HepG2 (cell line): ENCODE measurements at regions not wholly inside any gene's neighbourhood (a gene's known extent, or its start where the extent isn't known, plus 50 kb on each side); places are given as distances from the start of the nearest gene placed in this dataset.
A peak's percentile ranks its signal among the peaks of the same experiment; 100 is the strongest.

Experiments
- ATAC-seq: fragments of 200-7000 bp; cut with Tn5 transposase; 3 replicates; pipeline ENCODE4 v1.9.1; 2020; ENCODE audit warnings: mild to moderate bottlenecking, moderate library complexity
- BruUV-seq: library from RNA; stranded (reverse); fragments of 400-500 nt; replicated peaks from 2 replicates; lab custom pipeline; 2021; lab: Mats Ljungman, UMichigan
- CTCF ChIA-PET: fragments of 300-600 bp; formaldehyde crosslinking; extraction: SDS; loops from one replicate; lab custom pipeline; 2021; ENCODE audit warnings: low total read pairs, inconsistent platforms, low intra/inter-chr PET ratio; lab: Yijun Ruan, JAX
- POLR2A ChIA-PET: fragments of 350-600 bp; sonication (Branson Sonifier 250); formaldehyde crosslinking; loops from one replicate; lab custom pipeline; 2020; ENCODE audit warnings: antibody characterized with exemption, inconsistent platforms; lab: Yijun Ruan, JAX
- DNase-seq: peaks from one replicate; pipeline ENCODE4 v3.0.0-alpha.2; 2015; ENCODE audit warnings: low spot score
- FAIRE-seq: peaks from 3 replicates; lab custom pipeline; 2011; peaks lifted over from hg19 to GRCh38; lab: Jason Lieb, UNC
- H2AFZ ChIP-seq: one replicate; pipeline ENCODE4 v1.6.1; 2011; ENCODE audit warnings: low read length, inconsistent platforms
- H3K27ac ChIP-seq: fragments of 300-600 bp; 3 replicates; pipeline ENCODE4 v1.8.0; 2011; ENCODE audit warnings: mixed run types, mild to moderate bottlenecking, mixed read lengths, low read length, inconsistent platforms; ENCODE audit not compliant: insufficient read depth; ENCODE audit errors: extremely low read length
- H3K27me3 ChIP-seq, 2 experiments: fragments of 200-600 bp in 1 of 2; 2 replicates in 1 of 2; 3 replicates in 1 of 2; pipeline versions ENCODE4 v1.6.0 to v1.8.0; 2011; ENCODE audit warnings: low read length in 2 of 2, mild to moderate bottlenecking in 2 of 2, moderate library complexity in 2 of 2, inconsistent platforms in 1 of 2; ENCODE audit not compliant: insufficient read depth in 2 of 2, control insufficient read depth in 1 of 2
- H3K36me3 ChIP-seq, 2 experiments: fragments of 200-600 bp in 1 of 2; replicated peaks in 1 of 2; 2 replicates in 1 of 2; 3 replicates in 1 of 2; pipeline versions ENCODE4 v1.5.1 to v1.8.0; 2011; ENCODE audit warnings: low read length in 2 of 2, inconsistent platforms in 1 of 2; ENCODE audit not compliant: insufficient read depth in 2 of 2, control insufficient read depth in 1 of 2
- H3K4me1 ChIP-seq: 2 replicates; pipeline ENCODE4 v1.5.1; 2012; ENCODE audit warnings: low read length, inconsistent platforms; ENCODE audit not compliant: insufficient read depth
- H3K4me2 ChIP-seq: 2 replicates; pipeline ENCODE4 v1.6.0; 2011; ENCODE audit warnings: low read depth, low read length, inconsistent platforms
- H3K4me3 ChIP-seq, 3 experiments: fragments of 200-600 bp in 1 of 3; sonication (generic), shearing (Covaris generic) in 1 of 3; replicated peaks in 1 of 3; 2 replicates each; pipeline ENCODE4 v1.5.1; 2011 to 2016; ENCODE audit warnings: low read length in 3 of 3, inconsistent platforms in 2 of 3, low read depth in 2 of 3, mild to moderate bottlenecking in 2 of 3, control low read depth in 1 of 3, mixed read lengths in 1 of 3; ENCODE audit not compliant: insufficient read depth in 1 of 3
- H3K79me2 ChIP-seq: one replicate; pipeline ENCODE4 v1.6.1; 2011; ENCODE audit warnings: low read length, inconsistent platforms; ENCODE audit not compliant: insufficient read depth
- H3K9ac ChIP-seq: 2 replicates; pipeline ENCODE4 v1.6.0; 2011; ENCODE audit warnings: mild to moderate bottlenecking, low read depth, low read length, inconsistent platforms; ENCODE audit not compliant: insufficient read depth
- H3K9me3 ChIP-seq: 2 replicates; pipeline ENCODE4 v1.5.1; 2012; ENCODE audit warnings: mild to moderate bottlenecking, low read length
- H4K20me1 ChIP-seq: 2 replicates; pipeline ENCODE4 v1.6.0; 2011; ENCODE audit warnings: inconsistent platforms, mild to moderate bottlenecking, low read length, moderate library complexity; ENCODE audit not compliant: insufficient read depth
- HNF4G ChIP-seq, 2 experiments: sonication (generic) in 1 of 2; formaldehyde crosslinking in 1 of 2; IDR thresholded peaks; 2 replicates each; pipeline versions ENCODE4 v1.4.0 to v1.6.1; 2011 to 2020; ENCODE audit warnings: borderline replicate concordance in 2 of 2, low read depth in 2 of 2, mild to moderate bottlenecking in 2 of 2, low read length in 1 of 2, missing genetic modification reagents in 1 of 2, moderate library complexity in 1 of 2
- MAFF ChIP-seq: IDR thresholded peaks from 2 replicates; pipeline ENCODE4 v1.6.1; 2011; ENCODE audit warnings: low read depth, low read length, improper control_type of control experiment
- MAFK ChIP-seq, 2 experiments: IDR thresholded peaks in 1 of 2; conservative IDR thresholded peaks in 1 of 2; 2 replicates each; pipeline ENCODE4 v1.6.1; 2011; ENCODE audit warnings: improper control_type of control experiment in 2 of 2, low read length in 2 of 2
- SUZ12 ChIP-seq: fragments of 150-350 bp; IDR thresholded peaks from 2 replicates; pipeline ENCODE4 v1.6.1; 2014; ENCODE audit warnings: low read depth, low read length
- ZNF263 ChIP-seq: sonication (generic); formaldehyde crosslinking; IDR thresholded peaks from 2 replicates; pipeline ENCODE4 v1.4.0; 2020; ENCODE audit warnings: missing genetic modification reagents
- ZNF333 ChIP-seq: sonication (generic); formaldehyde crosslinking; IDR thresholded peaks from 2 replicates; pipeline ENCODE4 v1.4.0; 2020; ENCODE audit warnings: mild to moderate bottlenecking, missing genetic modification reagents, borderline replicate concordance
- in situ Hi-C: cut with HindIII; loops from 2 replicates; pipeline ENCODE4 v1.10.0; 2017; ENCODE audit warnings: low pct_unique_long_range_greater_than_20kb; ENCODE audit not compliant: extremely low pct_ligation_motif_present
- intact Hi-C: fragments of 100-400 bp; cut with micrococcal nuclease; formaldehyde crosslinking; loops from one replicate; pipeline ENCODE4 v1.10.0; 2022; ENCODE audit not compliant: unreplicated experiment
- TF ChIP-seq, protein P1 (sequence below): sonication (generic); formaldehyde crosslinking; IDR thresholded peaks from 2 replicates; pipeline ENCODE4 v1.5.0; 2020; ENCODE audit warnings: missing genetic modification reagents, mild to moderate bottlenecking, borderline replicate concordance
- TF ChIP-seq, protein P2 (sequence below): fragments of 450-650 bp; IDR thresholded peaks from 2 replicates; pipeline ENCODE4 v1.6.1; 2017

DNA sequence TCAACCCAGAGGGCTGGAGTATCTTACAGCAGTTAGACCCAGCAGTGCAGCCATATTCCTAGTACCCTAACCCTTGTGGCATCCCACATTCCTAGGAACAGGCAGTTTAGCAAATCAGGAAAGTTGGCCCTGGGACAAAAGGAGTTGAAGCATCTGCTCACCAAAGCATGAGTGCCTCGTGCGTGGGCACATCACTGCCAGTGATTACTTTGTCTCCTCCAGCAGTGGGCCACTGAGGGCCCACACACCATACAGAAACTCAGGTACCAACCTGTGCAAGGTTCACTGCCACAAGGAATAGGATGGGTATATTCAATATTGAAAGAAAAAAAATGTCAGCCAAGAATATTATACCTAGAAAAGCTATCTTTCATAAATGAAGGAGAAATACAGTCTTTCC lies 227.5 kb upstream of the CNTN5 start (continued):
- TF ChIP-seq, protein P1, sequence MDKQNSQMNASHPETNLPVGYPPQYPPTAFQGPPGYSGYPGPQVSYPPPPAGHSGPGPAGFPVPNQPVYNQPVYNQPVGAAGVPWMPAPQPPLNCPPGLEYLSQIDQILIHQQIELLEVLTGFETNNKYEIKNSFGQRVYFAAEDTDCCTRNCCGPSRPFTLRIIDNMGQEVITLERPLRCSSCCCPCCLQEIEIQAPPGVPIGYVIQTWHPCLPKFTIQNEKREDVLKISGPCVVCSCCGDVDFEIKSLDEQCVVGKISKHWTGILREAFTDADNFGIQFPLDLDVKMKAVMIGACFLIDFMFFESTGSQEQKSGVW (CRISPR knock-in tag): no peak

DNA sequence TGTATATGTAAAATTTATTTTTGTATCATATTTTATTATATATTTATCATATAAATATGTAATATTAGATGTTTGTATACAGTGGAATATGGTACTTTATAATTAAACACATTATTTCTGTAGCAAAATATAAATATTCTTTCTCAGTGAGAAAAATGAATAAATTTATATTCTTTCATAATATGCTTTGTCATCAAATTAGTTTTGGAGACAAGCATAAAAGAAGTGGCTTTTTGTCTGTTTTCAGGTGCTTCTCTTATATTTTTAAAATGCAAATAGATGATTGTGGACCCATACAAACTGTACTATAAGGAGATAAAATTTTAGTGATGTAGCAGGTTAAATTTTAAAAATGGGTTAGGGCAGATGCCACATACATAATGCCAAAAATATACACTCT lies 222.4 kb upstream of the CNTN5 start:
- no peak for FAIRE-seq
- no peak overlapping the region for H3K9ac ChIP-seq
- H3K4me1 ChIP-seq: no peaks in the 10 kb centered on the region
- H2AFZ ChIP-seq: no peak overlapping the region
- DNase-seq: no peak
- in situ Hi-C loops: no loop called here
- no peaks in the 10 kb centered on the region for H3K79me2 ChIP-seq
- no peak overlapping the region for H3K4me3 ChIP-seq
- TF ChIP-seq MAFK (conservative IDR thresholded peaks at IDR 0.05 in 1 of 2, IDR thresholded peaks at IDR 0.05 in 1 of 2; ENCODE audit: low read length in 2 of 2) (peak; percentile 50 to 86; a peak in 3 of 4 replicates), ZNF333 (CRISPR knock-in tag) (no peak), HNF4G (IDR thresholded peaks at IDR 0.05; ENCODE audit: borderline replicate concordance, low read depth, low read length) (no peak), HNF4G (CRISPR knock-in tag; IDR thresholded peaks at IDR 0.05; ENCODE audit: borderline replicate concordance, low read depth) (no peak), MAFF (peak; percentile 67; the same call in 1 of the 2 replicates), ZNF263 (no peak), SUZ12 (no peak)
- TF ChIP-seq, protein P2, sequence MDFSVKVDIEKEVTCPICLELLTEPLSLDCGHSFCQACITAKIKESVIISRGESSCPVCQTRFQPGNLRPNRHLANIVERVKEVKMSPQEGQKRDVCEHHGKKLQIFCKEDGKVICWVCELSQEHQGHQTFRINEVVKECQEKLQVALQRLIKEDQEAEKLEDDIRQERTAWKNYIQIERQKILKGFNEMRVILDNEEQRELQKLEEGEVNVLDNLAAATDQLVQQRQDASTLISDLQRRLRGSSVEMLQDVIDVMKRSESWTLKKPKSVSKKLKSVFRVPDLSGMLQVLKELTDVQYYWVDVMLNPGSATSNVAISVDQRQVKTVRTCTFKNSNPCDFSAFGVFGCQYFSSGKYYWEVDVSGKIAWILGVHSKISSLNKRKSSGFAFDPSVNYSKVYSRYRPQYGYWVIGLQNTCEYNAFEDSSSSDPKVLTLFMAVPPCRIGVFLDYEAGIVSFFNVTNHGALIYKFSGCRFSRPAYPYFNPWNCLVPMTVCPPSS: no peak
- TF ChIP-seq, all 625 proteins: peak for 2
- intact Hi-C loops: no loop called here
- BruUV-seq: no TSS peak
- Histone ChIP-seq H3K9me3 (peaks cover 31% of the 10 kb centered on the region), H3K27me3 (no peaks in the 10 kb centered on the region), H3K36me3 (no peaks in the 10 kb centered on the region), H3K27ac (no peak overlapping the region), H4K20me1 (no peaks in the 10 kb centered on the region), H3K4me2 (no peak overlapping the region)
- no peak for ATAC-seq
- ChIA-PET CTCF (no interaction called here), POLR2A (no interaction called here)
